Kidney capillary endothelial cell (primary cell): ENCODE measurements at regions not wholly inside any gene's neighbourhood (a gene's known extent, or its start where the extent isn't known, plus 50 kb on each side); places are given as distances from the start of the nearest gene placed in this dataset.

Source experiments
- DNase-seq: peaks from one replicate; pipeline ENCODE4 v3.0.0-alpha.2; 2018; ENCODE audit warnings: low spot score

DNA sequence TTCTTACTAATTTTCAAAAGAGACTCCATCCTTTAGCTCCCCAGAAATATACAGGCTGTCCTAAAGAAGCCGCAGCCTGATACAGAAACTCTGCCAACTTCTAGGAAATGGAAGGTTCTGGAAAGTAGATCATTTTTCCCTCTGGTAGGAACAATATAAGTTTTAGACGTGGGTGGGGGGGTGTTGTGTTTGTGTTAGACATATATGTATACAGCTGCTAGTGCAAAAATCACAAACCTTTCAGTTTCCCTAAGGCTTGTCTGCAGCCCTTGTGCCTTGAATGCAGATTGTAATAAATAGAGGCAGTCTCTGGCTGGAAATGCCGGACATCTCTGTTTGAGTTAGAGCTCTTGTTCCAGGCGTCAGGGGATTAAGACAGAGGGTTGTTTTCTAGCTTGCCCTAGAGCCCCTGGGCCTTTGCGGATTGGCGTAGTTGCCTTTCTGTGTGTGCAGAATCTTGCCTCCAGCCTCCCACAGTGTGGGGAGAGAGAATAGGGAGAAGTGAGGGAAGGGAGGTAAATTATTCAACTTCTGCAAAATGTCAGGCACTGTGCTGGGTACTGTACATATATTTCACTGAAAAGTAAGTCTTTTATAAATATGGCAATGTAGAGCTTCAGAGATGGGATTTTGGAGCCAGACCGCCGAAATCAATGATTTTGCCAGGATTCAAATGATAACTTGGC lies 269.7 kb downstream of the PRL start:
- no peak for DNase-seq

GRCh38 chr6:22028403-22029090 lies 268.3 kb downstream of the PRL start:
- no peak for DNase-seq

DNA sequence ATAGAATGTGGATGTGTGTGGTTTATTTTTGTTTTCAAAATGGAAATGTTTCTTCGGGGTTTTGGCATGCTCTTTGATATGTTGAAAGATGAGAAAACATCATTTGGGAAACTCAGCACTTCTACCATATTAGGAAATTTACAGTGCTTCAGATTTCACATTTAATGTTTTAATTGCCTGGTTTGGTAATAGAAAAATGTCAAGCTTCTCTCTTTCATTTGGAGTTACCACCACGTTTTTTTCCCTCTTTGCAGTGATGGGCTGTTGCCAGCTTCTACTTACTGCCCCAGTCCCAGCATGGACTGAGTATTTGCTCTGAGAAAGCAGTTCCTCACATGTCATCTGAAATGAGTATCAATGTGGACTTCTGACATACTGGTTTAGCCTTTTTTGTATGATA lies 267.7 kb downstream of the PRL start:
- no peak for DNase-seq

GRCh38 chr6:22030730-22031619 lies 265.9 kb downstream of the PRL start:
- no peak for DNase-seq

- DNase-seq: no peak
These were observed 261.1 kb downstream of the PRL start for GRCh38 chr6:22035690-22036089.

DNA sequence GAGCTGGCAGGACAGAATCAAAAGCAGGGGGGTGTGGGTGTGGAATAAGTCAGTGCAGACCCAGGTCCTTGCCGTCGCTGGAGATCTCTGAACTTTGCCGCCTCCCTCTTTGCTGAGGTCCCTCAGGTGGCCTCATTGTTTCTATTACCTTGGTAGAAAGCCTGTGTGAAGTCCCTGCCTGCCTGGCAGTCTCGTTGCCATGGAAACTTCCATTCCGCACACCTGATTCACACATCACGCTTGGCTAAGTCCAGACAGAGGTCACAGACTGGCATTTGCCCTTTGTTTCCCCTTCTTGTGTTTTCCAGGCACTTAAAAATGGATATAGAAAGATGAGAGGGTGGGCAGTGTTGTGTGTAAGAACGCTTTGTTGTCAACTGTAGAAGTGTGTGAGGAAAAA lies 260.6 kb downstream of the PRL start:
- peak; percentile 33 for DNase-seq

GRCh38 chr6:22036699-22037098 lies 260.1 kb downstream of the PRL start:
- DNase-seq: no peak

GRCh38 chr6:22041797-22042480 lies 254.9 kb downstream of the PRL start:
- DNase-seq: no peak

GRCh38 chr6:22042706-22043105 lies 254.1 kb downstream of the PRL start:
- no peak for DNase-seq

DNA sequence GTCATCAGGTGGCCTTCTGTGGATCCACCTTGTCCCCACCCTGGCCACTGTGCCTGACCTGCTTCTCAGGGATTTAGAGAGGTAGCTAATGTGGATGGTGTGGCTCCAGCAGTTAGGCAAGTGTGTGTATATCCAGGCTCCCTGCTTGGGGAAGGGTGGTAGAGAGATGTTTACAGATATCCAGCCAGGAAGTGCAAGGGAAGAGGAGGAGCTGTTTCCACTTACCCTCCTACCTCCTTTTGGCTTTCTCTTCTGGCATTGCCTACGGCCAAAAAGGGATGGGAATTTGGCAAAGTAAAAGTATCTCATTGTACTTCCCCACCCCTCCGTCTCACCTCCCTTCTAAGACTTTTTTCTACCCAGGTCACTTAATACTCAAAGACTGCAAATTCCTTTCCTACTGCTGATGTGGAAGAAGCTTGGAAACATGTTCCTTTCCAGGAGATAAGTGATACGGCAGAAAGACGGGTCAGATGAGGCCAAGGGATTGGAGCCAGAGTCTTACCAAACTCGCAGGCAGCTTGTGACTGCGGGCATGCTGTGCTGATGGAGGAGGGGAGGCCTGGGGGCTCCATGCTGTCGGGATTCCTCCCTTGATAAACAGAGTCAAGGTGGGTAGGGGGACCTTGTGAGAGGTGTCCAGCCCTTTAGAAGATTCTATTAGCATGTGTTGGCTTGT lies 253.4 kb downstream of the PRL start:
- no peak for DNase-seq

DNA sequence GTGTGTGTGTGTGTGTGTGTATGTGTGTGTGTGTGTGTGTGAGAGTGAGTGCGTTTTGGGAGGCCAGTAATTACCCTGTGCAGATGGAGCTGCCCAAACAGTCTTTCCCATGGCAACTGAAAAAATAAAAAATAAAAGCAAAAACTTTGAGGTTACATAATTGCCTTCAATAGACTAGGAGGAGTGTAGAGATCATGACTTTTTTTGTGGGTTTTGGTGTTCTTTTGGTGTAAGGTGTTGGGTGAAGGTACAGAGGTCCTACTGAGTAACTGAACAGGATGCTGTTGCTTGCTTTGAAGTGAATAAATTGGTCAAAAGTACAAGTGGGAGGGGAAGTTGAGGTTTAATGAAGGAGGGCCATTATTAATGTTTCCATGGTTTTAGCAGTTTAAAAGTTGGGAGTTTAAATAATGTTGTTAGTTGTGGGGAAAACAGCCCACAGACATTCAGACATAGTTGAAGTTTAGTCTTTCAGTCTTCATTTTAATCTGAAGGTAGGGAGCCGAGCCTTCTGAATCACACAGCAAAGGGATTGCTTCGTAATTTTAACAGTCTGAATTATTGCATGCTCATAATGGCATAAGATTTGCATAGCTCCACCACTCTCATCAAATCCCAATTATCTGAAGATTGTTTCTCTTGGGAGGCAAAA lies 251.4 kb downstream of the PRL start:
- no peak for DNase-seq

DNA sequence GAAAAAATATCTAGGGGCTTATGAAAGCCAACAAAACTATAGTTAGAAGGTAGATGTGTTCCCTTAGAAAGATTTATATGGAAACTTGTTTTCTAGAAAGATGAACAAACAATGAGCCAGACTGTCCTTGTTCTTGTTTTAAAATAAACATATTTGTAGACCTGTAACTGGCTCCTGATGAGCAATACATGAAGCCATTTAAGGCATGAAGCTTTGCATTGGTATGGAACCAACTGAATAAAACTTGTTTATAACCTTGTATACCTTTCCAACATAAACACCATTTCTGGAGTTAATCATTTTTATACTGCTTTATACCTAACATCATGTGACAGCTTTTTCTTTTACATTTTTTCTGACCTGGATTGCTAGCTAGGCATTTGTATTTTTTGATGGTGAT lies 247.8 kb downstream of the PRL start:
- DNase-seq: no peak

DNA sequence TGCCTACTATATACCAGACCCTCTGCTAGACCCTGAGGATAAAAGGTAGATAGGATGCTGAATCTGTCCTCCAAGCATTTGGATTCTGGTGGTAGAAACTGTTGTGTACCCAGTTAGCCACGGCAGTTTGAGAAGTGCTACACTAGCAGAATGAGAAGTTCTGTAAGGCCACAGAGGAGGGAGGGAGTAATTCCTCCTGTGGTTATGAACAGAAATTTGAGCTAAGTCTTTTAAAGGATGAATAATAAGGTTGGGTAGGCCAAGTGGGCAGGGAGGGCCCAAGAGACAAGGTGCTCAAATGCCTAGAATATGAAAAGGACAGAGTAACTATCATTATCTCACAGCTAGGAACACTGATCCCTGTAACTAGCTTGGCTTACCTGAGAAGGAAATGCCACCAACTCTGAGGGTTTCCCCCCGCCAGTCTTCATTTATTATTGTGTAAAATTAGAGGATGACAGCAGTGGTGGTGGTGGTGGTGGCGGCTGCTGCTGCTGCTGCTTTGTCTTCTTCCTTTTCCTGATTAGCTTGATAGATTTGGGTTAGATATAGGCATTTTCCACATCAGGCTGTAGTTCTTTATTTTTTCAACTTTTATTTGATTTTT lies 243.3 kb downstream of the PRL start:
- DNase-seq: no peak

GRCh38 chr6:22056398-22056797 lies 240.4 kb downstream of the PRL start:
- DNase-seq: no peak

- DNase-seq: no peak
These were observed 238.9 kb downstream of the PRL start for GRCh38 chr6:22057962-22058361.

DNA sequence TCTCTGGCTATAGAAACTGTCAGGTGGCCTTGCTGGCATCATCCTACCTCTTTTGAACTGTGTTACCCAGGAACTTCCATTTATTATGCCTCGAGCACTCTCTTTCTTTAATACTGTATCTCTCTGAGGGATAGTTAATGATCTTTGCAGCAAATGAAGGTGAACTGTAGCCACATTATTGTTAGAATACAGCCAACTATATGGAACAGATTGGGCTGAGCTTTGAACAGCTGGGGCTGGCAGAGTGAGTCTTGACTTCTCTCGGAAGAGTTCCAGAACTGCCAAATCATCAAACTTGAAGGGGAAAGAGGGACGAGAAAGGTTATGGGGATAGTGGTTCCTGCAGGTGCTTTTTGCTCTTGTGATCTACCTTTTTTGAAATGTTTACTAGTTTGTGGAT lies 237.7 kb downstream of the PRL start:
- no peak for DNase-seq

DNA sequence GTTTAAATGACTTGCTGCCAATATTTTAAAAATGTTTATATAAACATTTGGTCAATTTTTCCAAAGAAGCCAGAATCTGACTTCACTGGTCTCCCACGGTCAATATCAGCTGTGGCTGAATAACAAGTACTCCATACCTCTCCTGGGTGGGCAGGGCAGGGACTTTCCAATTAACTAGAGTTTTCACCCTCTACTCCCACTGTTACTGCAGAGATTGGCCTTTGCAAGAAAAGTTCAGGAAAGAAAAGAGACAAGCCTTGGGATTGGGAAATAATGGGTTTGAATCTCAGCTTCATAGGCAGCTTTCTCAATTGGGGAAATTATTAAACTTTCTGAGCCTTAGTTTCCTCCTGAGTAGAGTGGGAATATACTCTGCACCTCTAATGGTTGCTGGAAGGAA lies 236.9 kb downstream of the PRL start:
- no peak for DNase-seq

DNA sequence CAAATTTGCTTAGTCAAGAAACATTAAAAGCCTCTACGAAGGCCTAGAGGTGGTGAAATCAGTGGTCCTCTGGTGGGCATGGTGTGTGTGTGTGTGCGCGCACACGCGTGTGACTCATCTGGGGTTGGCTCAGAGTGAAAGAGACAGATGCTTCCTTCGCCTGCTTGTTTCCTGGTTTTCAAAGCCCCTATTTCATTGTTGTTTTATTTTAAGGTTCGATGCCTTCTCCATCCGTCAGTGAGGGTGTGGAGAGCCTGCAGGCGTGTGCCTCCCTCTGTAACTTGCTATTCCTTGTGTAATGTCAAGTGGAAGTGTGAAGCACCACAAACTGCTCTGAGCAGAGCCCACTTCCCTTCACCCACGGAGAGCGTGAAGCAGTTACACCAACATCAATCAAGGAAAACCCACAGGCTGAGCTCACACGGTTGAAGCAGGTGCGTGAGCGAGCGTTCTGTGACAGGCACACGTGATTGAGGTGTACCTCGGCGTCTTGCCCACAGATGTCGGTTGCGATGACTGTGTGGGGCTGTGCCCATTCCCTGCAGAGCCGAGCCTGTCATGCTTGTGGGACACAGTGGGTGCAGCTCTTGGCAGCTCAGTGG lies 233.9 kb downstream of the PRL start:
- peak; percentile 65 for DNase-seq

DNA sequence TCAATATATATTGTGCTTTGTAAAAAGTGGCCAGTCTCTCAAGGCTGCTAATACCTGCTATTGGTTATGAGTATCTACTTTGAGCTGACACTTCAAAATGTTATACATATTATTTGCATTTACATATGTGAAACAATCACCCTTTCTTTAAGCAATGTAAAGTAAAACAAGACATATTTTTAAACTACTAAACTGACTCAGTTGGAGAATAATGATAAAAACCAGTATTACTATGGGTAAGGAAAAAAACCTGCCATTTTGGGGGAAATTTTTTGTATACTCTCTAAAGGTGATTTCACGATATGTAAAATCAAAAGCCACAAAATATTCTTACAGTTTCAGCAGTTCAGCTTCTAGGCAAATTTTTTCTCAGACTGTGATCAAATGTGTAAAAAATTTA lies 232.3 kb downstream of the PRL start:
- no peak for DNase-seq

- no peak for DNase-seq
These were observed 229.7 kb downstream of the PRL start for GRCh38 chr6:22067122-22067521.
